GM10266 (cell line): ENCODE measurements at regions not wholly inside any gene's neighbourhood (a gene's known extent, or its start where the extent isn't known, plus 50 kb on each side); places are given as distances from the start of the nearest gene placed in this dataset.

Source experiments
- DNase-seq: peaks from one replicate; pipeline ENCODE4 v3.0.0; 2012; ENCODE audit errors: extremely low spot score
- CTCF ChIP-seq: IDR thresholded peaks from 2 replicates; pipeline ENCODE4 v1.5.1; 2012; ENCODE audit warnings: mild to moderate bottlenecking, low read depth; ENCODE audit not compliant: control insufficient read depth, insufficient read depth; ENCODE audit errors: missing control alignments

GRCh38 chr1:166785987-166786386 is 53.3 kb upstream of the POGK start:
- DNase-seq, result no peak
- TF ChIP-seq CTCF, result no peak

- TF ChIP-seq CTCF, result no peak
- DNase-seq, result no peak
Observed at GRCh38 chr1:166789286-166789685, 50.0 kb upstream of the POGK start.
